ENCODE measurements at regions not wholly inside any gene's neighbourhood (a gene's known extent, or its start where the extent isn't known, plus 50 kb on each side); places are given as distances from the start of the nearest gene placed in this dataset.
"Not testable (repeated sequence)": the region's sequence is repeated elsewhere in the genome, so short reads cannot be mapped to it uniquely, and the experiment has no call there.

GRCh38 chr5:104024538-104024937 is 461.9 kb upstream of the NUDT12 start:
- no peak for DNase-seq (ENCODE audit: low spot score)

GRCh38 chr5:104023739-104024138 is 461.1 kb upstream of the NUDT12 start:
- no peak for DNase-seq (ENCODE audit: low spot score)

- DNase-seq (ENCODE audit: low spot score): no peak
These were observed 457.4 kb upstream of the NUDT12 start for GRCh38 chr5:104019956-104020355.

GRCh38 chr5:104018299-104018698 is 455.7 kb upstream of the NUDT12 start:
- DNase-seq (ENCODE audit: low spot score): no peak

GRCh38 chr5:104016646-104017045 is 454.1 kb upstream of the NUDT12 start:
- no peak for DNase-seq (ENCODE audit: low spot score)

GRCh38 chr5:104015765-104016164 is 453.2 kb upstream of the NUDT12 start:
- DNase-seq (ENCODE audit: low spot score): no peak

- not testable (repeated sequence) for DNase-seq (ENCODE audit: low spot score)
These were observed 440.2 kb upstream of the NUDT12 start for GRCh38 chr5:104002783-104003182.

- DNase-seq (ENCODE audit: low spot score): no peak
These were observed 438.5 kb upstream of the NUDT12 start for GRCh38 chr5:104001136-104001535.

- DNase-seq (ENCODE audit: low spot score): no peak
These were observed 430.4 kb upstream of the NUDT12 start for GRCh38 chr5:103993031-103993430.

GRCh38 chr5:103990064-103990463 is 427.5 kb upstream of the NUDT12 start:
- DNase-seq (ENCODE audit: low spot score): no peak

- DNase-seq (ENCODE audit: low spot score): no peak
These were observed 419.0 kb upstream of the NUDT12 start for GRCh38 chr5:103981592-103981991.

- no peak for DNase-seq (ENCODE audit: low spot score)
These were observed 411.1 kb upstream of the NUDT12 start for GRCh38 chr5:103973669-103974068.

- DNase-seq (ENCODE audit: low spot score): not testable (repeated sequence)
These were observed 403.7 kb upstream of the NUDT12 start for GRCh38 chr5:103966295-103966694.

- no peak for DNase-seq (ENCODE audit: low spot score)
These were observed 399.4 kb upstream of the NUDT12 start for GRCh38 chr5:103962023-103962422.

- DNase-seq (ENCODE audit: low spot score): no peak
These were observed 391.2 kb upstream of the NUDT12 start for GRCh38 chr5:103953601-103954382.

- DNase-seq (ENCODE audit: low spot score): no peak
These were observed 389.2 kb upstream of the NUDT12 start for GRCh38 chr5:103951776-103952175.

- DNase-seq (ENCODE audit: low spot score): no peak
These were observed 380.6 kb upstream of the NUDT12 start for GRCh38 chr5:103943230-103943629.

- no peak for DNase-seq (ENCODE audit: low spot score)
These were observed 380.1 kb upstream of the NUDT12 start for GRCh38 chr5:103942587-103943186.

- DNase-seq (ENCODE audit: low spot score): no peak
These were observed 379.0 kb upstream of the NUDT12 start for GRCh38 chr5:103941596-103941995.

GRCh38 chr5:103938146-103938695 is 375.6 kb upstream of the NUDT12 start:
- DNase-seq (ENCODE audit: low spot score): no peak

- no peak for DNase-seq (ENCODE audit: low spot score)
These were observed 366.9 kb upstream of the NUDT12 start for GRCh38 chr5:103929338-103930013.

GRCh38 chr5:103927739-103928138 is 365.1 kb upstream of the NUDT12 start:
- no peak for DNase-seq (ENCODE audit: low spot score)

- DNase-seq (ENCODE audit: low spot score): no peak
These were observed 361.1 kb upstream of the NUDT12 start for GRCh38 chr5:103923616-103924168.

All from CD4-positive, alpha-beta T cell treated with Interleukin-6 at 100 ng/mL for 8 hours (primary cell).